DND-41 (cell line): ENCODE measurements at regions not wholly inside any gene's neighbourhood (a gene's known extent, or its start where the extent isn't known, plus 50 kb on each side); places are given as distances from the start of the nearest gene placed in this dataset.

Experiments used
- ATAC-seq: fragments of 200-7000 bp; cut with Tn5 transposase; 3 replicates; pipeline ENCODE4 v1.9.1; 2021; ENCODE audit warnings: low read depth; ENCODE audit not compliant: insufficient read depth
- DNase-seq: peaks from one replicate; pipeline ENCODE4 v3.0.0-alpha.2; 2020
- H2AFZ ChIP-seq: 2 replicates; pipeline ENCODE4 v1.6.0; 2012; ENCODE audit warnings: low read depth, low read length
- H3K27ac ChIP-seq: 2 replicates; pipeline ENCODE4 v1.5.1; 2012; ENCODE audit warnings: low read length, inconsistent platforms
- H3K27me3 ChIP-seq: fragments of 200-600 bp; sonication (generic); 2 replicates; pipeline ENCODE4 v1.6.0; 2012; ENCODE audit warnings: low read length, mild to moderate bottlenecking, inconsistent platforms; ENCODE audit not compliant: insufficient read depth, poor library complexity
- H3K36me3 ChIP-seq: 2 replicates; pipeline ENCODE4 v1.5.1; 2012; ENCODE audit warnings: low read length, inconsistent platforms; ENCODE audit not compliant: insufficient read depth
- H3K4me1 ChIP-seq: 2 replicates; pipeline ENCODE4 v1.5.1; 2012; ENCODE audit warnings: mild to moderate bottlenecking, low read length; ENCODE audit not compliant: insufficient read depth
- H3K4me2 ChIP-seq: 2 replicates; pipeline ENCODE4 v1.6.0; 2012; ENCODE audit warnings: mild to moderate bottlenecking, moderate library complexity, low read length, inconsistent platforms; ENCODE audit not compliant: insufficient read depth
- H3K4me3 ChIP-seq, 2 experiments: fragments of 200-600 bp in 1 of 2; shearing (Covaris generic) in 1 of 2; 2 replicates each; pipeline ENCODE4 v1.5.1; 2012 to 2016; ENCODE audit warnings: inconsistent platforms in 2 of 2, low read length in 2 of 2, mild to moderate bottlenecking in 2 of 2, low read depth in 1 of 2, moderate library complexity in 1 of 2
- H3K79me2 ChIP-seq: 2 replicates; pipeline ENCODE4 v1.6.0; 2012; ENCODE audit warnings: low read length, inconsistent platforms; ENCODE audit not compliant: insufficient read depth
- H3K9ac ChIP-seq: 2 replicates; pipeline ENCODE4 v1.6.0; 2012; ENCODE audit warnings: low read depth, mild to moderate bottlenecking, inconsistent platforms, low read length, moderate library complexity
- H3K9me3 ChIP-seq: 2 replicates; pipeline ENCODE4 v1.5.1; 2012; ENCODE audit warnings: low read length, moderate library complexity, mild to moderate bottlenecking, inconsistent platforms; ENCODE audit not compliant: insufficient read depth, severe bottlenecking
- H4K20me1 ChIP-seq: 2 replicates; pipeline ENCODE4 v1.6.0; 2012; ENCODE audit warnings: low read length; ENCODE audit not compliant: insufficient read depth
- CTCF ChIP-seq: IDR thresholded peaks from 2 replicates; pipeline ENCODE4 v1.5.1; 2012; ENCODE audit warnings: borderline replicate concordance, low read length, moderate library complexity, mild to moderate bottlenecking; ENCODE audit not compliant: poor library complexity, severe bottlenecking; ENCODE audit errors: extremely low read depth
- EZH2 ChIP-seq: IDR thresholded peaks from 3 replicates; pipeline ENCODE4 v1.6.1; 2012; ENCODE audit warnings: borderline replicate concordance, low read depth, mild to moderate bottlenecking, moderate library complexity, low read length, inconsistent platforms; ENCODE audit not compliant: severe bottlenecking

DNA sequence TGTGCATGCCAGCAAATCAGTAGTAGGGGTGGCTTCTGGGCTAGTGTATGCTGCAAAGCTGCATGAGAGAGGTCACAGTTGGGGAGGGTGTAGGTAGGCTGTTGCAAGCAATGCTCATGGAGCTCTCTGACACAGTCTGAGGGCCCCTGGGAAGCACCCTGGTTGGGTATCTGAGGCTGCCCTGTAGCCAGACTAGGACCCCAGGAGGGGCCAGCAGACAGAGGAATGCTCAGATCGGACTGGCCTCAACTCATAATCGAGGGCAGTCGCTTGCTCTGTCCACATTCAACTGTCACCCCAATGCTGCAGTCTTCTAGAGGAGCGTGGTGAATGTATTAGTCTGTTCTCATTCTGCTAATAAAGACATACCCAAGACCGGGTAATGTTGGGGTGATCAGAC lies 204.0 kb upstream of the ALG10 start:
- Histone ChIP-seq H3K9me3 (no peaks in the 10 kb centered on the region), H3K79me2 (no peaks in the 10 kb centered on the region), H2AFZ (no peak overlapping the region), H3K9ac (no peak overlapping the region), H3K27me3 (no peaks in the 10 kb centered on the region), H3K27ac (no peak overlapping the region), H3K4me1 (no peaks in the 10 kb centered on the region), H4K20me1 (no peaks in the 10 kb centered on the region), H3K36me3 (no peaks in the 10 kb centered on the region), H3K4me2 (no peak overlapping the region), H3K4me3 (no peak overlapping the region)
- ATAC-seq (no peak), DNase-seq (no peak)
- TF ChIP-seq CTCF (no peak), EZH2 (no peak)

DNA sequence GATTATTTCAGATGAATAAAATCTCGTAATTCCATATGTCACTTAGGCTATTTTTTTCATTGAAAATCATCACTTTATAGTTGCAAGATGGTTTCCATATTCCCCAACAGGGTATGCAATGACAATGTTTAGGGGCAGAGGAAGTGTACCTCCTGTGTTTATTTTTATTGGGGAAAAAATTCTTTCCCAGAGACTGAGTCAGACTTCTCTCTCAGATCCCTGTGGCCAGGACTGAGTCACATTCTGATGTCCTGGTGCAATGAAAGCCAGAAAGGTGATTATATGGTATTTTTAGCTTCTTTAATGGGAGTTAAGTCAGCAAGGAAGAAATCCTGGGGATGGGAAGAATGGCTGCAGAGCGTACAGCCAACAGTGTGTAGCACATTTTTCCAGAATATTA lies 196.9 kb upstream of the ALG10 start:
- Histone ChIP-seq H3K27me3 (no peaks in the 10 kb centered on the region), H3K4me3 (no peak overlapping the region), H3K4me2 (no peak overlapping the region), H3K79me2 (no peaks in the 10 kb centered on the region), H4K20me1 (no peaks in the 10 kb centered on the region), H3K9ac (no peak overlapping the region), H3K9me3 (no peaks in the 10 kb centered on the region), H3K27ac (no peak overlapping the region), H3K36me3 (no peaks in the 10 kb centered on the region), H2AFZ (no peak overlapping the region), H3K4me1 (no peaks in the 10 kb centered on the region)
- ATAC-seq (no peak), DNase-seq (no peak)
- TF ChIP-seq EZH2: no peak
- no peak for TF ChIP-seq CTCF

DNA sequence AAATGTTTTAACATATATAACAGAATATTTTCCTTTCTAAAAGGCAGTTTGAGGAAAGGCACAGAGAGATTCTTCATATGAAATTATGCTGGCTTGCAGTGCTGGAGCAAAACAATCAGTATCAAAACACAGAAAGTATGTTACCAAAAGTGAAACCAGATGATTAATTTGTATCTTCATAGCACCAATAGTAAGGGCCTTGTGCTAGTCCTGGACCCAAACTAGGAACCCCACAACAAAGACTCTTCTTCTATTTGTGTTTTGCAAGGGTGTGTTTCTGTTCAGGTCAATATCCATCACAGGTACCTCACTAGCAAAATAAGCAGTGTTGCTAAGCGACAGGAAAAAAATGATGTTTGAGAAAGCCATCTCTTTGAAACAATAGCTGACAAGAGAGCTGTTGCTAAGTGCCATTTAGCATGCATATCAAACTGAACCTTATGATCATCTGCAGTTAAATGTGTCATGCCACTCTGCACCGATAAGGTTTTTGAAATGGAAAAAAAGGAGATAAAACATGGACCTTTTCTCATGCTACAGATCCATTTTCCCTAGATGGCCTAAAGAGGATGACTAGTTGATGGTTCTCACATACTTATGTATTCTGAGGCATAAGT lies 196.2 kb upstream of the ALG10 start:
- no peak overlapping the region for H2AFZ ChIP-seq
- ATAC-seq: no peak
- H3K79me2 ChIP-seq: no peaks in the 10 kb centered on the region
- no peak for DNase-seq
- no peak overlapping the region for H3K4me3 ChIP-seq
- no peak overlapping the region for H3K9ac ChIP-seq
- H3K27ac ChIP-seq: no peak overlapping the region
- no peaks in the 10 kb centered on the region for H3K4me1 ChIP-seq
- TF ChIP-seq CTCF (no peak), EZH2 (no peak)
- H3K36me3 ChIP-seq: no peaks in the 10 kb centered on the region
- no peaks in the 10 kb centered on the region for H3K9me3 ChIP-seq
- no peaks in the 10 kb centered on the region for H3K27me3 ChIP-seq
- H3K4me2 ChIP-seq: no peak overlapping the region
- H4K20me1 ChIP-seq: no peaks in the 10 kb centered on the region

- Histone ChIP-seq H3K9ac (no peak overlapping the region), H3K27ac (no peak overlapping the region), H3K36me3 (no peaks in the 10 kb centered on the region), H3K4me2 (no peak overlapping the region), H3K4me3 (no peak overlapping the region), H3K9me3 (no peaks in the 10 kb centered on the region), H3K4me1 (no peaks in the 10 kb centered on the region), H3K79me2 (no peaks in the 10 kb centered on the region), H2AFZ (no peak overlapping the region), H4K20me1 (no peaks in the 10 kb centered on the region), H3K27me3 (no peaks in the 10 kb centered on the region)
- ATAC-seq (no peak), DNase-seq (no peak)
- TF ChIP-seq CTCF: no peak
- TF ChIP-seq EZH2: no peak
Observed at GRCh38 chr12:33828326-33828725, 194.0 kb upstream of the ALG10 start.
